D721Med (cell line): ENCODE measurements at regions not wholly inside any gene's neighbourhood (a gene's known extent, or its start where the extent isn't known, plus 50 kb on each side); places are given as distances from the start of the nearest gene placed in this dataset.

Experiments used
- DNase-seq: peaks from one replicate; pipeline ENCODE4 v3.0.0; 2011; ENCODE audit warnings: low spot score; ENCODE audit not compliant: insufficient read length
- FAIRE-seq: peaks from 2 replicates; lab custom pipeline; 2011; peaks lifted over from hg19 to GRCh38; lab: Jason Lieb, UNC
- CTCF ChIP-seq: IDR thresholded peaks from 2 replicates; pipeline ENCODE4 v1.5.1; 2012; ENCODE audit warnings: mild to moderate bottlenecking, control low read depth; ENCODE audit not compliant: insufficient read depth; ENCODE audit errors: missing control alignments

- FAIRE-seq: no peak
- no peak for TF ChIP-seq CTCF
- DNase-seq: no peak
Measured at GRCh38 chr14:35979531-35979930, 153.4 kb downstream of the BRMS1L start.

- FAIRE-seq (no peak), DNase-seq (no peak)
- no peak for TF ChIP-seq CTCF
Measured at GRCh38 chr14:35978561-35978960, 152.4 kb downstream of the BRMS1L start.

GRCh38 chr14:35975814-35976213, 149.7 kb downstream of the BRMS1L start:
- DNase-seq (no peak), FAIRE-seq (no peak)
- no peak for TF ChIP-seq CTCF

GRCh38 chr14:35973770-35974169, 147.6 kb downstream of the BRMS1L start:
- no peak for FAIRE-seq

GRCh38 chr14:35971965-35972630, 146.0 kb downstream of the BRMS1L start:
- no peak for FAIRE-seq

More at GRCh38 chr14:35973770-35974169, 147.6 kb downstream of the BRMS1L start:
- no peak for TF ChIP-seq CTCF
- no peak for DNase-seq

GRCh38 chr14:35969310-35969709, 143.2 kb downstream of the BRMS1L start:
- DNase-seq: no peak
- no peak for TF ChIP-seq CTCF
- no peak for FAIRE-seq

More at GRCh38 chr14:35971965-35972630, 146.0 kb downstream of the BRMS1L start:
- no peak for TF ChIP-seq CTCF
- no peak for DNase-seq

GRCh38 chr14:35965400-35965799, 139.3 kb downstream of the BRMS1L start:
- DNase-seq (no peak), FAIRE-seq (no peak)
- no peak for TF ChIP-seq CTCF
